Endothelial cell of umbilical vein (primary cell): ENCODE measurements at regions not wholly inside any gene's neighbourhood (a gene's known extent, or its start where the extent isn't known, plus 50 kb on each side); places are given as distances from the start of the nearest gene placed in this dataset.
A peak's percentile ranks its signal among the peaks of the same experiment; 100 is the strongest.

Source experiments
- BruUV-seq: library from RNA; stranded (reverse); fragments of 400-500 nt; replicated peaks from 2 replicates; lab custom pipeline; 2021; lab: Mats Ljungman, UMichigan
- CTCF ChIA-PET: fragments of 300-600, 350-600 bp; sonication (Branson Sonifier 250); formaldehyde crosslinking; loops from one replicate; lab custom pipeline; 2021; ENCODE audit warnings: antibody characterized with exemption, inconsistent platforms; lab: Charles Lee
- POLR2A ChIA-PET: fragments of 300-600, 350-600 bp; sonication (Branson Sonifier 250); formaldehyde crosslinking; loops from one replicate; lab custom pipeline; 2021; ENCODE audit warnings: antibody characterized with exemption, inconsistent platforms; lab: Charles Lee
- DNase-seq: peaks from one replicate; pipeline ENCODE4 v3.0.0-alpha.2; 2011; ENCODE audit warnings: low read depth, low spot score
- FAIRE-seq: peaks from 2 replicates; lab custom pipeline; 2011; peaks lifted over from hg19 to GRCh38; lab: Jason Lieb, UNC
- H2AFZ ChIP-seq: 2 replicates; pipeline ENCODE4 v1.6.0; 2012; ENCODE audit warnings: low read depth, low read length, control low read depth, inconsistent platforms
- H3K27ac ChIP-seq: 2 replicates; pipeline ENCODE4 v1.5.1; 2011; ENCODE audit warnings: low read depth, mild to moderate bottlenecking, control low read depth, low read length, moderate library complexity; ENCODE audit not compliant: insufficient read depth
- H3K27me3 ChIP-seq, 2 experiments: 2 replicates each; pipeline versions ENCODE4 v1.6.0 to v1.6.1; 2011; ENCODE audit warnings: low read length in 2 of 2, mixed read lengths in 1 of 2; ENCODE audit not compliant: control insufficient read depth in 2 of 2, insufficient read depth in 2 of 2
- H3K36me3 ChIP-seq, 2 experiments: 2 replicates in 1 of 2; 3 replicates in 1 of 2; pipeline ENCODE4 v1.5.1; 2011; ENCODE audit warnings: low read length in 2 of 2, mild to moderate bottlenecking in 1 of 2, moderate library complexity in 1 of 2; ENCODE audit not compliant: control insufficient read depth in 2 of 2, insufficient read depth in 2 of 2; ENCODE audit errors: extremely low read depth in 1 of 2
- H3K4me1 ChIP-seq: 3 replicates; pipeline ENCODE4 v1.5.1; 2011; ENCODE audit warnings: mild to moderate bottlenecking, low read length; ENCODE audit not compliant: control insufficient read depth, insufficient read depth; ENCODE audit errors: extremely low read depth
- H3K4me2 ChIP-seq: 2 replicates; pipeline ENCODE4 v1.6.1; 2011; ENCODE audit warnings: low read length, control low read depth, mixed read lengths; ENCODE audit not compliant: insufficient read depth
- H3K4me3 ChIP-seq, 3 experiments: fragments of 200-600 bp in 1 of 3; sonication (generic), shearing (Covaris generic) in 1 of 3; replicated peaks in 1 of 3; 2 replicates each; pipeline ENCODE4 v1.5.1; 2011 to 2016; ENCODE audit warnings: control low read depth in 3 of 3, low read length in 3 of 3, mild to moderate bottlenecking in 2 of 3, inconsistent platforms in 1 of 3, low read depth in 1 of 3, moderate library complexity in 1 of 3; ENCODE audit not compliant: insufficient read depth in 1 of 3
- H3K79me2 ChIP-seq: 2 replicates; pipeline ENCODE4 v1.6.0; 2012; ENCODE audit warnings: low read length, inconsistent platforms; ENCODE audit not compliant: control insufficient read depth, insufficient read depth
- H3K9ac ChIP-seq: replicated peaks from 2 replicates; pipeline ENCODE3; 2011; ENCODE audit warnings: low read length, control low read depth; ENCODE audit not compliant: insufficient read depth; ENCODE audit errors: extremely low read depth
- H3K9me1 ChIP-seq: replicated peaks from 3 replicates; pipeline ENCODE4 v1.6.0; 2011; ENCODE audit warnings: mild to moderate bottlenecking, low read length; ENCODE audit not compliant: control insufficient read depth, insufficient read depth; ENCODE audit errors: extremely low read depth
- H3K9me3 ChIP-seq: replicated peaks from 2 replicates; pipeline ENCODE4 v1.5.1; 2012; ENCODE audit warnings: low read length, inconsistent platforms; ENCODE audit not compliant: control insufficient read depth, insufficient read depth
- H4K20me1 ChIP-seq: replicated peaks from 2 replicates; pipeline ENCODE3; 2011; ENCODE audit warnings: mild to moderate bottlenecking, low read length; ENCODE audit not compliant: control insufficient read depth, insufficient read depth; ENCODE audit errors: extremely low read depth
- EZH2 ChIP-seq: IDR thresholded peaks from 2 replicates; pipeline ENCODE4 v1.6.1; 2012; ENCODE audit warnings: borderline replicate concordance, low read depth, mild to moderate bottlenecking, moderate library complexity, low read length, inconsistent platforms; ENCODE audit not compliant: severe bottlenecking
- FOS ChIP-seq: IDR thresholded peaks from 2 replicates; pipeline ENCODE4 v1.6.1; 2011; ENCODE audit warnings: mild to moderate bottlenecking, low read length, moderate library complexity, borderline replicate concordance; ENCODE audit not compliant: insufficient read depth
- GATA2 ChIP-seq: IDR thresholded peaks from 2 replicates; pipeline ENCODE4 v1.7.0; 2011; ENCODE audit warnings: low read depth, mild to moderate bottlenecking, moderate library complexity, mixed read lengths, low read length; ENCODE audit not compliant: insufficient read length, insufficient read depth
- JUN ChIP-seq: IDR thresholded peaks from 2 replicates; pipeline ENCODE4 v1.6.1; 2011; ENCODE audit warnings: borderline replicate concordance, low read depth; ENCODE audit not compliant: insufficient read length, insufficient read depth
- MYC ChIP-seq: IDR thresholded peaks from one replicate; pipeline ENCODE4 v1.6.1; 2011; ENCODE audit warnings: mild to moderate bottlenecking, low read depth, low read length
- POLR2A ChIP-seq: IDR thresholded peaks from 2 replicates; pipeline ENCODE4 v1.6.1; 2012; ENCODE audit warnings: low read depth, mild to moderate bottlenecking, control low read depth, low read length
- POLR2AphosphoS5 ChIP-seq: IDR thresholded peaks from 2 replicates; pipeline ENCODE4 v1.6.1; 2012; ENCODE audit warnings: low read depth, mild to moderate bottlenecking, control low read depth, low read length, moderate library complexity; ENCODE audit not compliant: insufficient read depth
- dilution Hi-C: fragments of 300-500 bp; cut with MboI; formaldehyde crosslinking; loops from one replicate; pipeline ENCODE4 v1.15.0; 2019; ENCODE audit warnings: low sequenced_read_pairs; ENCODE audit not compliant: extremely low pct_ligation_motif_present
- intact Hi-C: fragments of 100-400 bp; cut with micrococcal nuclease; formaldehyde crosslinking; loops from one replicate; pipeline ENCODE4 v1.10.0; 2022
- TF ChIP-seq, protein P1 (sequence below), 2 donors: IDR thresholded peaks; 1 replicate in 1 of 2; 2 replicates in 1 of 2; pipeline ENCODE4 v1.5.1; 2011; ENCODE audit warnings: low read length in 2 of 2, mild to moderate bottlenecking in 2 of 2, moderate library complexity in 2 of 2, control low read depth in 1 of 2, inconsistent platforms in 1 of 2, low read depth in 1 of 2; ENCODE audit not compliant: insufficient read depth in 1 of 2; ENCODE audit errors: extremely low read depth in 1 of 2
- TF ChIP-seq, protein P2 (sequence below): IDR thresholded peaks from 2 replicates; pipeline ENCODE4 v1.6.1; 2011; ENCODE audit not compliant: insufficient read depth, insufficient read length

DNA sequence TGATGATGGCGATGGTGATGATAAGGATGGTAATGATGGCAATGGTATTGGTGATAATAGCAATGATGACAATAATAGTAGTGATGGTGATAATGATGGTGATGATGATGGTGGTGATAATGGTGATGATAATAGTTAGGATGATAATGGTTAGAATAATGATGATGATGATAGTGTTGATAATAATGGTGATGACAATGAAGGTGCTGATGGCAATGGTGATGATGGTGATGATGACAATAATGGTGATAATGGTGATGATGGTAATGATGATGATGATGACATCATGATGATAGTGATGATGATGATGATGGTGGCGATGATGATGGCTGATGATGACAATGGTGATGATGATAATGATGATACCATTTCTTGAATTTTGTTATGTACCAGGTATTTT, 309.9 kb downstream of the MIAT start:
- dilution Hi-C loops = no loop called here
- TF ChIP-seq MYC (no peak), FOS (no peak), POLR2AphosphoS5 (no peak), EZH2 (no peak), GATA2 (no peak), JUN (no peak), POLR2A (no peak)
- TF ChIP-seq, protein P1, sequence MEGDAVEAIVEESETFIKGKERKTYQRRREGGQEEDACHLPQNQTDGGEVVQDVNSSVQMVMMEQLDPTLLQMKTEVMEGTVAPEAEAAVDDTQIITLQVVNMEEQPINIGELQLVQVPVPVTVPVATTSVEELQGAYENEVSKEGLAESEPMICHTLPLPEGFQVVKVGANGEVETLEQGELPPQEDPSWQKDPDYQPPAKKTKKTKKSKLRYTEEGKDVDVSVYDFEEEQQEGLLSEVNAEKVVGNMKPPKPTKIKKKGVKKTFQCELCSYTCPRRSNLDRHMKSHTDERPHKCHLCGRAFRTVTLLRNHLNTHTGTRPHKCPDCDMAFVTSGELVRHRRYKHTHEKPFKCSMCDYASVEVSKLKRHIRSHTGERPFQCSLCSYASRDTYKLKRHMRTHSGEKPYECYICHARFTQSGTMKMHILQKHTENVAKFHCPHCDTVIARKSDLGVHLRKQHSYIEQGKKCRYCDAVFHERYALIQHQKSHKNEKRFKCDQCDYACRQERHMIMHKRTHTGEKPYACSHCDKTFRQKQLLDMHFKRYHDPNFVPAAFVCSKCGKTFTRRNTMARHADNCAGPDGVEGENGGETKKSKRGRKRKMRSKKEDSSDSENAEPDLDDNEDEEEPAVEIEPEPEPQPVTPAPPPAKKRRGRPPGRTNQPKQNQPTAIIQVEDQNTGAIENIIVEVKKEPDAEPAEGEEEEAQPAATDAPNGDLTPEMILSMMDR (IDR thresholded peaks at IDR 0.05; ENCODE audit: extremely low read depth in 1 of 2, insufficient read depth in 1 of 2, low read depth in 1 of 2, low read length in 2 of 2) = no peak
- TF ChIP-seq, protein P2, sequence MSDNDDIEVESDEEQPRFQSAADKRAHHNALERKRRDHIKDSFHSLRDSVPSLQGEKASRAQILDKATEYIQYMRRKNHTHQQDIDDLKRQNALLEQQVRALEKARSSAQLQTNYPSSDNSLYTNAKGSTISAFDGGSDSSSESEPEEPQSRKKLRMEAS = no peak
- intact Hi-C loops = no loop called here

More for the DNA sequence above, 309.9 kb downstream of the MIAT start:
- no peaks in the 10 kb centered on the region for H3K79me2 ChIP-seq
- no peaks in the 10 kb centered on the region for H3K36me3 ChIP-seq
- no peaks in the 10 kb centered on the region for H3K9me1 ChIP-seq
- BruUV-seq = no TSS peak
- peak; percentile 4 for FAIRE-seq
- ChIA-PET CTCF (no interaction called here), POLR2A (no interaction called here)
- no peaks in the 10 kb centered on the region for H3K4me1 ChIP-seq
- no peak overlapping the region for H3K9ac ChIP-seq
- H3K4me2 ChIP-seq = no peak overlapping the region
- no peak overlapping the region for H3K4me3 ChIP-seq
- no peak overlapping the region for H2AFZ ChIP-seq
- DNase-seq = no peak
- no peaks in the 10 kb centered on the region for H3K9me3 ChIP-seq
- H3K27me3 ChIP-seq = peaks cover under 1 to 2% of the 10 kb centered on the region in 2 experiments
- no peak overlapping the region for H3K27ac ChIP-seq
- no peaks in the 10 kb centered on the region for H4K20me1 ChIP-seq
